Mononuclear cell (primary cell): ENCODE measurements at regions not wholly inside any gene's neighbourhood (a gene's known extent, or its start where the extent isn't known, plus 50 kb on each side); places are given as distances from the start of the nearest gene placed in this dataset.

Experiments used
- H3K27me3 ChIP-seq: 2 replicates; pipeline ENCODE4 v1.6.0; 2011; ENCODE audit warnings: low read length, control low read depth; ENCODE audit not compliant: insufficient read depth
- H3K4me1 ChIP-seq: 2 replicates; pipeline ENCODE4 v1.5.1; 2011; ENCODE audit warnings: mild to moderate bottlenecking, low read length, control low read depth; ENCODE audit not compliant: insufficient read depth
- H3K4me3 ChIP-seq: 2 replicates; pipeline ENCODE4 v1.5.1; 2011; ENCODE audit warnings: mild to moderate bottlenecking, low read length, moderate library complexity
- H3K9me3 ChIP-seq: 2 replicates; pipeline ENCODE4 v1.5.1; 2011; ENCODE audit warnings: low read depth, mild to moderate bottlenecking, control low read depth, low read length

DNA sequence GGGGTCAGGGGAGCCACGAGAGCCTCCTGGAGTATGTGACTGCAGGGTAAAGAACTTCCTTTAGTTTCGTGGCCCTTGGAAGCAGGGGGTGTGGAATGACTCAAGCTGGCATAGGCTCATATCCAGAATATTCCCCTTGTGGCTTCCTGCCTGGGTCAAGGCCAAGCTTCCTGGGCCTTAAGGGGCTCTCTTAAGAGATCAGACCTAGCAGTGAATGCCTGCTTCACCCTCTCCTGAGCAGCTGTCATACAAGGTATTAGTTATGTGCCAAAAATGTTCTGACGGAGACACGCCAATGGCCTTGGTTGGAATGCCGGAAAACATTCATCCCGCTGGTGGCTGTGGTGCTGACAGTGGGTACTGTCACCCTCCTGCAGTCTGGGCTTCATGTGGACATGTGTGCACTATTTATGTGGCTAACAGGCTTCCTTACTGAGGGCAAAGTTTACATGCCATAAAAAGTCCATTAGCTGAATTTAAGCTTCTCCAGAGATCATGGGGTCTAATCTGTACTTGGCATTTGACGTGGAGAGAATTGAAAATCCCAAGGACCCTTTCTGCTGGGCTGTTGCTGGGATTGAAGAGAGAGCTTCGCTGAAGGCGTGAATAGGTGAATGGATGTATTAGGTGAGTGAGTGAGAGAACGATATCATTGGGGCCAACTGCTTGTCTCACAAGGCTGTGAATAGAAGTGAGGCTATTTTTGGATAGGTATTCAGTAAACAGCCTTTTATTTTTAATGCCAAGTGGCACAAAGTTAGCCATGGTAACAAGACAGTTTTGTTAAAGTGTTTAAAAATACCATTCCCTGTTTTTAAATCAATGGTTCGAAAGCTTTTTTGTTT is 156.8 kb downstream of the MACROH2A1 start:
- Histone ChIP-seq H3K9me3 (no peaks in the 10 kb centered on the region), H3K4me1 (peaks cover 24% of the 10 kb centered on the region), H3K27me3 (no peaks in the 10 kb centered on the region)

GRCh38 chr5:135241536-135241935 is 157.5 kb downstream of the MACROH2A1 start:
- H3K9me3 ChIP-seq, result no peaks in the 10 kb centered on the region
- peaks cover 17% of the 10 kb centered on the region for H3K4me1 ChIP-seq
- H3K27me3 ChIP-seq, result no peaks in the 10 kb centered on the region
- no peak overlapping the region for H3K4me3 ChIP-seq

More for the DNA sequence above, 156.8 kb downstream of the MACROH2A1 start:
- H3K4me3 ChIP-seq, result no peak overlapping the region

- Histone ChIP-seq H3K4me3 (no peak overlapping the region), H3K27me3 (no peaks in the 10 kb centered on the region), H3K9me3 (no peaks in the 10 kb centered on the region), H3K4me1 (peaks cover 10% of the 10 kb centered on the region)
Measured at GRCh38 chr5:135240781-135241360, 158.2 kb downstream of the MACROH2A1 start.

- H3K9me3 ChIP-seq, result no peaks in the 10 kb centered on the region
- no peaks in the 10 kb centered on the region for H3K27me3 ChIP-seq
- H3K4me1 ChIP-seq, result peaks cover 4% of the 10 kb centered on the region
- no peak overlapping the region for H3K4me3 ChIP-seq
Measured at GRCh38 chr5:135240283-135240633, 158.8 kb downstream of the MACROH2A1 start.

DNA sequence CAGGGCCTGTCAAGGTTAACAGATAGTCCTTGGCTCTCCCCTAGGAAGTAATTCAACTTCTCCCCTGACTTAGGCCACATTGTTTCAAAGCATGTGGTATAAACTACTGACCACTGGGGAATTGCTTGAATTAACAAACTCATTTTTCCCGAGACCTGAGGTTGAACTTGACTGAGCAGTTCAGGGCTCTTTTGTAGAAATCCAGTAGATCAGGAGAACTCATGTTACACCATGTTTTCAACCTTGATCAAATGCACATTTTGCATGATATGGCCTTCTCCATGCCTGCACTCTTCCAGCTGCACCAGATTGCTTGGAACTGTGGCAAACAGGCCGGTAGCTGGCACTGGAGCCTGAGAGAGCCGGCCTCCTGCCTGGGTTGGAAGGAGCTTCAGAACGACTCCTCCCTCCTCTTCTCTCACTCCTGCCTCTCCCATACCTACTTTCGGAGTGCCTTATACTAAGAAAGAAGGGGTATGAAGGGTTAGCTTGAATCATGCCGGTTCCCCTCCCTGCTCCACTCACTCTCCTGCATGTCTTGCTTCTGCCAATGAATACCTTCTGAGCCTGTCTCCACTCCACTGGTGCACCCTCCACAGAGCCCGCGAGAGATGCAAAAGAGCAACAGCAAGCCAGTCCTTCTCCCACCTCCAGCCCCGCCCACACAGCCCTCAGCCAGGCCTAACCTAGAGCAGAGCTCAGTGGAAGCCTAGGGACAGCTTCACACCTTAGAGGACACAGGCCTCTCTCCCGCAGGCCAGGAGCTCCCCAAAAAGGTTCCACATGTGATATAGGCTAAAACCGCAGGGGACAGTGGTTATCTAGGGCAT is 159.4 kb downstream of the MACROH2A1 start:
- Histone ChIP-seq H3K9me3 (no peaks in the 10 kb centered on the region), H3K4me3 (no peak overlapping the region), H3K4me1 (no peaks in the 10 kb centered on the region), H3K27me3 (no peaks in the 10 kb centered on the region)

DNA sequence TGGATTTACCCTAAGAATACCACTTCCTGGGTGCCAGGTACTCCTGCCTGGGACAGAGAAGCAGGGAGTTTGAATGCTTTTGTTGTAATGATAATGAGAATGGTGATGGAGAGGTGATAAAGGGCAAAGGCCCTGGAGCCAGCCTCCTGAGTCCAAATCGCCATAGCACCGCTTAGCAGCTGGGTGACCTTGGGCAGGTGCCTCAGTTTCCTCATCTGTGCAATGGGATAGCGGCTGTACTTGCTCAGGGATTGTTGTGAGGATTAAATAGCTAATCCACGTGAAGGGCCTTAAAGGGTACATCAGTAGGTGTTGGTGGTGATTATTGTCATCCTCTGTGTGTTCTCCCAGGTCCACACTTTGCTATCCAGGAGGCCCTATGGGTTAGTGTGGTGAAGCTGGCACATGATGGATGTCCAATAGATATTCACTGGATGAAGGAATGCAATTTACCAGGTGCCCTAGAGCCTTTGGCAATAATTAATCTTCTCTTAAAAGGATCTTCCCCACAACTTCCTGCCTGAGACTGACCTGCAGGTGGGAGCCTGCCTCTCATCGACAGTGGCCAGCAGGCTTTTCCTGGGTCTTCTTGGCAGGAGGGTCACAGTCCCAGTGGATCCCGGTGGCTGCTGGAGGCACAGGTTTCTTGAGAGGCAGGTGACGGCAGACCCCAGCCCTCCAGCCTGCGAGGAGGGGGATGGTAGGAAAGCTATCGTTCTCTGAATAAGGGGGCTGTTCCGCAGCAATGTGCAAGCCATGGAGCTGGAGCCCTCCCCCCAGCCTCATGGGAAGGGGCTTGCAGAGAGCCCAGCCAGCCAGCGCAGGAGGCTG is 160.2 kb downstream of the MACROH2A1 start:
- no peak overlapping the region for H3K4me3 ChIP-seq
- H3K27me3 ChIP-seq, result no peaks in the 10 kb centered on the region
- no peaks in the 10 kb centered on the region for H3K9me3 ChIP-seq
- H3K4me1 ChIP-seq, result no peaks in the 10 kb centered on the region

GRCh38 chr5:135237748-135238103 is 161.3 kb downstream of the MACROH2A1 start:
- no peaks in the 10 kb centered on the region for H3K9me3 ChIP-seq
- H3K4me1 ChIP-seq, result no peaks in the 10 kb centered on the region
- no peaks in the 10 kb centered on the region for H3K27me3 ChIP-seq
- no peak overlapping the region for H3K4me3 ChIP-seq

DNA sequence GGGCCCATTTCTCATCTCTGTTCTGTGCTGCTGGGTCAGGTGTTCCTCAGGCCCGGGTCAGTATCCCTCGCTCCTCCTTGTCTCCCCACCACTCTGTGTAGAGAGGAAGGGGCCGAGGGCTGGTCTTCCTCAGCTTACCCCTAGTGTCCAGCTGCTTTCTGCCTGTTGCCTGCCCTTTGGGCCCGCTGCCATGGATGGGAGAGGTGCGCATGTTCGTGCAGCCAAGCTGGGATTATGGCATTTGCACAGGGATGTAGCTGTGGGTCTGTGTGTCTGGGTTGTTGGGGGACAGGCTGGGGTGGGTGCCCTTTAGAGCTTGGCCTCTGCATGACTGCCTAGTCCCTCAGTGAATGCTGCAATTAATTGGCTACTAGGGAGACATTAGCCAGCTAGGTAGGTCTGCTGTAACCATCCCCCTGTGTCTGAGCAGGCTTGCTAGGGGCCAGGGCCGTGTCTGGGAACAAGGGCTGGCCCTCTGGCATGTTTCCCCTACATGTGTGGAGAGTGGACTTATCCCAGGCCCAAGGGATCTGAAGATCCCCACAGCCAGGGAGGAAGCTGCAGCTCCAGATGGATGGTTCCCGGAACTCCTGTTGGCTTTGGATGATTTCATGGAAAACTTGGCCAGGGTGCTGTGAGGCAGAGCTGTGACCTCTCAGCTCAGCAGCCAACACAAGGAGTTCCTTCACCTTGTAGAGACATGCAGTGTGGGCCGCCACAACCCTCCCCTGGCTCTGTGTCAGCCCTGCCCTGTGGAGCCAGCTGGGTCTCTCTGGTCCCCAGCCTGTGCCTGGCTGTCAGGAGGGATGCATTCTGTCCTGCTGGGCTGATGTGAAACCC is 161.9 kb downstream of the MACROH2A1 start:
- H3K27me3 ChIP-seq, result no peaks in the 10 kb centered on the region

DNA sequence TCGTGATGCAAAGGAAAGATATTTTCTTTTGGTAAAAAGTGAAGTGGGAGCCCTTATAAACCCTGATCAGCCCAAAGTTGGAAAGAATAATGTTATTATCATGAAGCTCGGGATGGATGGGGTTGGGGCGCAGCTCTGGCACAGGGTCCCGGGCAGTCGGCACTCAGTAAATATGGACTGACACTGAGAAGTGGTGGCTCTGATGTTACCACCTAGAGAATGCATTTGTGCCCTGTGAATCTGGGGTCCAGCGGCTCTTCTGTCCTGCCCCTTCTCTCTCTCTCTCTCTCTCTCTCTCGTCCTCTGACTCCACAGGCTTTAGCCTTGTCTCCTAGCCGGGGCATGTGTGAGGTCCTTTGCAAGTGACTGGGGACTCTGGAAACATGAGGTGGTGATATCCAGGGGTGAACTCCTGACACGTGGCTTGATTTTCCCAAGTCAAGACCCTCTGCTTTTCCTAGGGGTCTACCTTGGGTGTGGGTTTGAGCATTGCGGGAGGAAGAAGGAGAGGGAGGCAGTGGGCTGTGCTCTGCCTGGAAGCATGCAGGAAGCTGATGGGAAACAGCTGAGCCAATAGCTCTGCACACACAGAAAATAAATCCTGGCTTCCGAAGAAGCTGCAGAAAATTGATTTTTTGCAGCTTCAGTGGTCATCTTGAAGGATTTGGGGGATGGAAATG is 162.7 kb downstream of the MACROH2A1 start:
- Histone ChIP-seq H3K4me1 (no peaks in the 10 kb centered on the region), H3K9me3 (no peaks in the 10 kb centered on the region), H3K27me3 (no peaks in the 10 kb centered on the region), H3K4me3 (no peak overlapping the region)

More for the DNA sequence above, 161.9 kb downstream of the MACROH2A1 start:
- Histone ChIP-seq H3K9me3 (no peaks in the 10 kb centered on the region), H3K4me3 (no peak overlapping the region), H3K4me1 (no peaks in the 10 kb centered on the region)

- H3K9me3 ChIP-seq, result no peaks in the 10 kb centered on the region
- no peaks in the 10 kb centered on the region for H3K27me3 ChIP-seq
- H3K4me3 ChIP-seq, result no peak overlapping the region
- H3K4me1 ChIP-seq, result peaks cover 6% of the 10 kb centered on the region
Measured at GRCh38 chr5:135235551-135236227, 163.3 kb downstream of the MACROH2A1 start.

- Histone ChIP-seq H3K9me3 (no peaks in the 10 kb centered on the region), H3K27me3 (no peaks in the 10 kb centered on the region), H3K4me3 (no peak overlapping the region), H3K4me1 (peaks cover 15% of the 10 kb centered on the region)
Measured at GRCh38 chr5:135234666-135235401, 164.2 kb downstream of the MACROH2A1 start.

GRCh38 chr5:135234242-135234641 is 164.8 kb downstream of the MACROH2A1 start:
- no peaks in the 10 kb centered on the region for H3K27me3 ChIP-seq
- no peaks in the 10 kb centered on the region for H3K9me3 ChIP-seq
- no peak overlapping the region for H3K4me3 ChIP-seq
- H3K4me1 ChIP-seq, result peaks cover 16% of the 10 kb centered on the region

GRCh38 chr5:135233477-135233876 is 165.6 kb downstream of the MACROH2A1 start:
- H3K4me3 ChIP-seq, result no peak overlapping the region
- H3K27me3 ChIP-seq, result no peaks in the 10 kb centered on the region
- peaks cover 16% of the 10 kb centered on the region for H3K4me1 ChIP-seq
- H3K9me3 ChIP-seq, result no peaks in the 10 kb centered on the region
